DOHH2 (cell line): ENCODE measurements at regions not wholly inside any gene's neighbourhood (a gene's known extent, or its start where the extent isn't known, plus 50 kb on each side); places are given as distances from the start of the nearest gene placed in this dataset.

Source experiments
- EZH2phosphoT487 ChIP-seq: fragments of 200-600 bp; sonication (generic); IDR thresholded peaks from 2 replicates; pipeline ENCODE4 v1.6.1; 2017; ENCODE audit warnings: borderline replicate concordance, mild to moderate bottlenecking, antibody characterized with exemption, low read length, moderate library complexity, mixed read lengths
- TF ChIP-seq, protein P1 (sequence below): fragments of 200-600 bp; sonication (generic); IDR thresholded peaks from one replicate; pipeline ENCODE4 v1.5.1; 2014; ENCODE audit warnings: antibody characterized with exemption, mild to moderate bottlenecking, low read depth, low read length; ENCODE audit not compliant: poor library complexity, severe bottlenecking

DNA sequence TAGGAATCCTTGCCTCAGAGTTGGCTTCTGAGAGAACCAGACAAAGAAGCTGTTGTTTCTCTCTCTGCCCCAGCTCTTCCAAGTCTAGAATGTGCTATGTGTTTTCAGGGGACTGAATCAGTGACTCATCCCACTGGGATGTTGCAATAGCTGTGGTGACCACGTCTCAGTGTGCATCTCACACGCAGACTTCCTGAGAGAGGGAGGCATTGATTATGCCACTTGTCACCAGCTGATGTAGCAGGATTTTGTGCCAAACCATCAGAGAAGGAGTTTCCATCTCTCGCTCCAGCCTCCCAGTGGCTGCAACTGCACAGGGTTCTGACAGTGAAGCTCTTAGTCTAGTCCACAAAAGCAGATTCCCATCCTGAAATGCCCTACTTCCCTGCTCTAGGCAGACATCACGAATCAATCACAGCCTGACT lies 455.8 kb downstream of the MIAT start:
- TF ChIP-seq, protein P1, sequence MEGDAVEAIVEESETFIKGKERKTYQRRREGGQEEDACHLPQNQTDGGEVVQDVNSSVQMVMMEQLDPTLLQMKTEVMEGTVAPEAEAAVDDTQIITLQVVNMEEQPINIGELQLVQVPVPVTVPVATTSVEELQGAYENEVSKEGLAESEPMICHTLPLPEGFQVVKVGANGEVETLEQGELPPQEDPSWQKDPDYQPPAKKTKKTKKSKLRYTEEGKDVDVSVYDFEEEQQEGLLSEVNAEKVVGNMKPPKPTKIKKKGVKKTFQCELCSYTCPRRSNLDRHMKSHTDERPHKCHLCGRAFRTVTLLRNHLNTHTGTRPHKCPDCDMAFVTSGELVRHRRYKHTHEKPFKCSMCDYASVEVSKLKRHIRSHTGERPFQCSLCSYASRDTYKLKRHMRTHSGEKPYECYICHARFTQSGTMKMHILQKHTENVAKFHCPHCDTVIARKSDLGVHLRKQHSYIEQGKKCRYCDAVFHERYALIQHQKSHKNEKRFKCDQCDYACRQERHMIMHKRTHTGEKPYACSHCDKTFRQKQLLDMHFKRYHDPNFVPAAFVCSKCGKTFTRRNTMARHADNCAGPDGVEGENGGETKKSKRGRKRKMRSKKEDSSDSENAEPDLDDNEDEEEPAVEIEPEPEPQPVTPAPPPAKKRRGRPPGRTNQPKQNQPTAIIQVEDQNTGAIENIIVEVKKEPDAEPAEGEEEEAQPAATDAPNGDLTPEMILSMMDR, result no peak
- TF ChIP-seq EZH2phosphoT487, result no peak
